Pancreas (tissue), 10 donors: ENCODE measurements at regions not wholly inside any gene's neighbourhood (a gene's known extent, or its start where the extent isn't known, plus 50 kb on each side); places are given as distances from the start of the nearest gene placed in this dataset.

Source experiments
- ATAC-seq, 4 donors: fragments of 200-7000 bp; cut with Tn5 transposase; one replicate each; pipeline versions ENCODE4 v1.8.0 to v1.9.1; 2020; ENCODE audit warnings: mild to moderate bottlenecking in 4 of 4, moderate library complexity in 4 of 4
- DNase-seq, 6 donors: peaks; one replicate each; pipeline ENCODE4 v3.0.0-alpha.2; 2020
- FAIRE-seq: peaks from 2 replicates; lab custom pipeline; 2012; peaks lifted over from hg19 to GRCh38; lab: Jason Lieb, UNC
- H3K27ac ChIP-seq, 4 donors: fragments of 200-600 bp; sonication (generic); 1 replicate in 3 of 4; 2 replicates in 1 of 4; pipeline versions ENCODE4 v1.5.0 to v1.8.0; 2020
- H3K27me3 ChIP-seq, 4 donors: fragments of 200-600 bp; one replicate each; pipeline ENCODE4 v1.8.0; 2021
- H3K36me3 ChIP-seq, 3 donors: fragments of 200-600 bp; sonication (generic) in 1 of 3; one replicate each; pipeline versions ENCODE4 v1.5.0 to v1.8.0; 2020 to 2021
- H3K4me1 ChIP-seq, 3 donors: fragments of 200-600 bp; one replicate each; pipeline ENCODE4 v1.8.0; 2021
- H3K4me3 ChIP-seq, 4 donors: fragments of 200-600 bp; sonication (generic) in 2 of 4; one replicate each; pipeline versions ENCODE4 v1.5.0 to v1.8.0; 2020 to 2021
- H3K9me3 ChIP-seq, 4 donors: fragments of 200-600 bp; one replicate each; pipeline ENCODE4 v1.8.0; 2021
- CTCF ChIP-seq, 4 donors: fragments of 200-600 bp; sonication (generic) in 3 of 4; IDR thresholded peaks; one replicate each; pipeline versions ENCODE4 v1.5.0 to v1.8.0; 2021; ENCODE audit warnings: antibody characterized with exemption in 4 of 4
- WGBS, 2 donors: extraction: QIAGEN DNeasy Blood & Tissue Kit; methylation state at CpG; one replicate each; pipeline ENCODE4 v1.1.7; 2013; 5-methylcytosine and 5-hydroxymethylcytosine counted together
- intact Hi-C, 3 donors: fragments of 100-400 bp; cut with DNase I; formaldehyde crosslinking; loops; one replicate each; pipeline versions ENCODE4 v1.11.1 to v1.14.2; 2022
- donor health status: healthy with polysubstance abuse.
- donor health status: DM: no; HTN: no; CAD: no; lungs with moderate emphysema.
- donor health status: DM: no; HTN: no; CAD: no.
- donor health status: control.
- donor health status: control.
- donor health status: Bipolar disorder and iron deficiency.
- donor health status: DM: yes; HTN: yes; CAD: no.
- donor health status: DM: no; HTN: no; CAD: no.
- donor health status: DM: no; HTN: no; CAD: no.
- donor health status: DM: yes; HTN: yes; CAD: no.

GRCh38 chr2:77633601-77634000 is 111.4 kb upstream of the LRRTM4 start:
- FAIRE-seq (no peak), ATAC-seq (no peak), DNase-seq (no peak)
- 54 to 79% methylated on average over 2 of the region's 2 CpGs for WGBS, 2 donors
- Histone ChIP-seq H3K4me1 (peaks cover 0 to 5% (median 0%) of the 10 kb centered on the region in 3 donors), H3K27me3 (no peaks in the 10 kb centered on the region), H3K9me3 (no peaks in the 10 kb centered on the region), H3K4me3 (no peak overlapping the region), H3K36me3 (no peaks in the 10 kb centered on the region), H3K27ac (no peak overlapping the region)
- no peak for TF ChIP-seq CTCF (IDR thresholded peaks at IDR 0.05)
- intact Hi-C loops = no loop called here

- 50 to 52% methylated on average over 1 of the region's 1 CpG for WGBS, 2 donors
- FAIRE-seq = no peak
- Histone ChIP-seq H3K36me3 (no peaks in the 10 kb centered on the region), H3K27ac (no peak overlapping the region), H3K27me3 (no peaks in the 10 kb centered on the region), H3K9me3 (no peaks in the 10 kb centered on the region), H3K4me3 (no peak overlapping the region), H3K4me1 (no peaks in the 10 kb centered on the region)
- intact Hi-C loops = no loop called here
- DNase-seq = no peak
- ATAC-seq = no peak
- no peak for TF ChIP-seq CTCF (IDR thresholded peaks at IDR 0.05)
Measured at GRCh38 chr2:77640924-77641323, 118.7 kb upstream of the LRRTM4 start.

- ATAC-seq = no peak
- 86 to 95% methylated on average over 1 of the region's 1 CpG for WGBS, 2 donors
- Histone ChIP-seq H3K4me1 (no peaks in the 10 kb centered on the region), H3K4me3 (no peak overlapping the region), H3K27ac (no peak overlapping the region), H3K36me3 (no peaks in the 10 kb centered on the region), H3K27me3 (no peaks in the 10 kb centered on the region), H3K9me3 (no peaks in the 10 kb centered on the region)
- DNase-seq = peak in 2 of 6 donors; percentile 35 to 49
- TF ChIP-seq CTCF (IDR thresholded peaks at IDR 0.05) = no peak
- FAIRE-seq = no peak
- intact Hi-C loops = no loop called here
Measured at GRCh38 chr2:77642339-77642738, 120.2 kb upstream of the LRRTM4 start.

- intact Hi-C loops = no loop called here
- no peaks in the 10 kb centered on the region for H3K4me1 ChIP-seq
Measured at GRCh38 chr2:77649856-77650255, 127.7 kb upstream of the LRRTM4 start.

GRCh38 chr2:77652499-77652898 is 130.3 kb upstream of the LRRTM4 start:
- DNase-seq = no peak
- Histone ChIP-seq H3K9me3 (no peaks in the 10 kb centered on the region), H3K27ac (no peak overlapping the region), H3K4me3 (no peak overlapping the region), H3K27me3 (no peaks in the 10 kb centered on the region), H3K4me1 (no peaks in the 10 kb centered on the region), H3K36me3 (no peaks in the 10 kb centered on the region)
- TF ChIP-seq CTCF (IDR thresholded peaks at IDR 0.05) = no peak
- intact Hi-C loops = no loop called here
- no peak for ATAC-seq
- WGBS, 2 donors = 35 to 65% methylated on average over 2 of the region's 2 CpGs
- no peak for FAIRE-seq

More at GRCh38 chr2:77649856-77650255, 127.7 kb upstream of the LRRTM4 start:
- Histone ChIP-seq H3K4me3 (no peak overlapping the region), H3K27ac (no peak overlapping the region), H3K27me3 (no peaks in the 10 kb centered on the region), H3K36me3 (no peaks in the 10 kb centered on the region), H3K9me3 (no peaks in the 10 kb centered on the region)
- no peak for DNase-seq
- FAIRE-seq = no peak
- 42 to 58% methylated on average over 1 of the region's 1 CpG for WGBS, 2 donors
- ATAC-seq = no peak
- TF ChIP-seq CTCF (IDR thresholded peaks at IDR 0.05) = no peak
